HG02973 (cell line): ENCODE measurements at regions not wholly inside any gene's neighbourhood (a gene's known extent, or its start where the extent isn't known, plus 50 kb on each side); places are given as distances from the start of the nearest gene placed in this dataset.
"Not testable (repeated sequence)": the region's sequence is repeated elsewhere in the genome, so short reads cannot be mapped to it uniquely, and the experiment has no call there.

ENCODE experiments used
- ATAC-seq: cut with Tn5 transposase; IDR thresholded peaks from one replicate; pipeline ENCODE4 v1.9.1; 2021; ENCODE audit warnings: moderate library complexity; ENCODE audit not compliant: unreplicated experiment

- no peak for ATAC-seq
Observed at GRCh38 chr4:127309369-127310102, 323.2 kb upstream of the INTU start.

- no peak for ATAC-seq
Observed at GRCh38 chr4:127311371-127311770, 321.4 kb upstream of the INTU start.

- ATAC-seq, result no peak
Observed at GRCh38 chr4:127311924-127312323, 320.8 kb upstream of the INTU start.

DNA sequence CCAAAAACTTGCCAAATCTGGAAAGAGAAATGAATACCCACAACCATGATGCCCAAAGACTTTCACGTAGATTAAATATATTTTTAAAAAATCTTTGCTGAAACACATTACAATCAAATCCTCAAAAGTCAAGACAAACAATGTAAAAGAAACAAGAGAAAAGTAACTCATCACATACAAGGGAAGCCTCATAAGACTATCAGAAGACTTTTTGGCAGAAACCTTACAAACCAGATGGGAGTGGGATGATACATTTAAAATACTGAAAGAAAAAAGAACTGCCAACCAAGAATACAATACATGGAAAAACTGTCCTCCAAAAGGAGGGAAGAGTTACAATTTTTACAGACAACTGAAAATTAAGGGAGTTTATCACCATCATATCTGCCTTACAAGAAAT is 319.0 kb upstream of the INTU start:
- ATAC-seq, result no peak

DNA sequence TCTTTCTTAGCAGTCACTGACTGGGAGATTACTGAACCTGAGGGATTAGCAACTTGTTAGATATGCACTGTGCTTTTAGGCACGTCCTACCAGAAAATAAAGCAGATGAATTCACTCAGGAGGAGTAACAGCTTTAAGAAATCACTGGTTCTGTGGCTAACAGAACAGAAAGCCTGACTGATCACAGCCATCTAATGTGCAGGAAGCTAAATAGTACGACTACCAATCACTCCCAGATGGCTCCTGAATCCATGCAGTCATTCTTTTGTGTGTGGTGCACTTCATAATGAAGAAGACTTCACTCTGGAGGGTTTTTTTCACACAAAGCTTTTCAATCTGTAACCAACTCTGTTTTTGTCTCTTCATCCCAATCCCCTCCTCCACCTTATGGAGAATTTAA is 305.3 kb upstream of the INTU start:
- no peak for ATAC-seq

DNA sequence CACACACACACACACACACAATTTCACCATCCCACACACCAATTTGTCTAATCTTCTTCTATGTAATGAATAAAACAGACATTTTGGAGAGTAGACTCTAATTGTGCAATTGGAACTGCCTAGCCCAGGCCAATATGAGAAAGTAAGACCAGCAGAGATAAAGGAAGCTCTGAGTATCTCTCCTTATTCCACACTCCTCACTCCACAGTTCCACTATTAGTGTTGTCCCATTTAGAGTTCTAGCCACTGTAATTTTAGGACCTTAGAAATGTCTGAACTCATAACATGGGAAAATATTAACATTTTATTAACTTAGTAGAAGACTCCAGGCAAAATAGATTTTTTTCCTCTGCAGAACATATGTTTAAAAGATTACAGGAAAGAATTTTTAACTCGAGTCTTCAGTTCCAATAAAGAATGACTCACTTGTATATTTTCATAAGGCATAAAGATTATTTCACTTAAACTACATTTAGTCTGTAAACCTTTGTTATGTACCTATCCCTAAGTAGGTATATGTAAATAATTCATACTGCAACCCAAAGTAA is 297.6 kb upstream of the INTU start:
- no peak for ATAC-seq

GRCh38 chr4:127335732-127336131 is 297.0 kb upstream of the INTU start:
- no peak for ATAC-seq

DNA sequence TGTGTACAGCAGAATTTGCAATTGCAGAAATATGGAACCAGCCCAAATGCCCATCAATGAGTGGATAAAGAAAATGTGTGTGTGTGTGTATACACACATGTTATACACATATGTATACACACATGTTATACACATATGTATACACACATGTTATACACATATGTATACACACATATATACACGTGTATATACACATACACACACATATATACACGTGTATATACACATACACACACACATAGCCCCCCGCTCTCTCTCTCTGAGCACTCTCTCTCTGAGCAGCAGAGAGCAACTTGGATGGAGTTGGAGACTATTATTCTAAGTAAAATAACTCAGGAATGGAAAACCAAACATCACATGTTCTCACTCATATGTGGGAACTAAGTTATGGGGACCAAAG is 289.6 kb upstream of the INTU start:
- ATAC-seq, result not testable (repeated sequence)

- ATAC-seq, result no peak
Observed at GRCh38 chr4:127344071-127344470, 288.7 kb upstream of the INTU start.

GRCh38 chr4:127347936-127348335 is 284.8 kb upstream of the INTU start:
- ATAC-seq, result no peak

- ATAC-seq, result no peak
Observed at GRCh38 chr4:127352220-127353113, 280.3 kb upstream of the INTU start.

GRCh38 chr4:127355743-127356142 is 277.0 kb upstream of the INTU start:
- ATAC-seq, result no peak

DNA sequence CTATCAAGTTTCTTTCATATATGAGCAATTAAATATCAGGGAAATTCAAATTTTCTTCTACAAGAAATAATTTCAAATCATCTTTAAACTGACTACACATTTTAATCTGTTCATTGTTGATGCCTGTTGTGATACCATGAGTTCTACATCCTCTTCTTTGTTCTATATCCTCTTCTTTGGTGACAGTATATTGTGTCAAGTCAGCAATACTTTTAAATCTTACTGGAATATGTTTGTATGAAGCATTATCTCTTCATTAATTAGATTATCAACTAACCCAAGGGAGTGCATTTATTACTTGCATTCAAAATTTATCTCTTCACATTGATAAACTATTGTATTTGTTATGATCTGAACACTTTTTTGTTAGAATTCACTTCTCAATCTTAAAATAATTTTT is 275.0 kb upstream of the INTU start:
- ATAC-seq, result no peak

- no peak for ATAC-seq
Observed at GRCh38 chr4:127362686-127363085, 270.1 kb upstream of the INTU start.

- ATAC-seq, result no peak
Observed at GRCh38 chr4:127364397-127364796, 268.4 kb upstream of the INTU start.

GRCh38 chr4:127364911-127365310 is 267.8 kb upstream of the INTU start:
- ATAC-seq, result no peak

GRCh38 chr4:127370604-127371003 is 262.2 kb upstream of the INTU start:
- ATAC-seq, result no peak

DNA sequence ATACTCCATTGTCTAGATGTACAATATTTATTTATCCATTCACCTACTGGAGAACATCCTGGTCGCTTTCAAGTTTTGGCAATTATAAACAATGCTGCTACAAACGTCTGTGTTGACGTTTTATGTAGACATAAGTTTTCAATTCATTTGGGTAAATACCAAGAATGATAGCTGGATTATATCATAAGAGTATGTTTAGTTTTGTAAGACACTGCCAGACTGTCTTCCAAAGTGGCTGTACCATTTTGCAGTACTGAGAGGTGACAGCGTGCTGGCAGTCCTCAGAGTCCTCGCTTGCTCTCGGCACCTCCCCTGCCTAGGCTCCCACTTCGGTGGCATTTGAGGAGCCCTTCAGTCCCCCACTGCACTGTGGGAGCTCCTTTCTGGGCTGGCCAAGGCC is 253.3 kb upstream of the INTU start:
- no peak for ATAC-seq

DNA sequence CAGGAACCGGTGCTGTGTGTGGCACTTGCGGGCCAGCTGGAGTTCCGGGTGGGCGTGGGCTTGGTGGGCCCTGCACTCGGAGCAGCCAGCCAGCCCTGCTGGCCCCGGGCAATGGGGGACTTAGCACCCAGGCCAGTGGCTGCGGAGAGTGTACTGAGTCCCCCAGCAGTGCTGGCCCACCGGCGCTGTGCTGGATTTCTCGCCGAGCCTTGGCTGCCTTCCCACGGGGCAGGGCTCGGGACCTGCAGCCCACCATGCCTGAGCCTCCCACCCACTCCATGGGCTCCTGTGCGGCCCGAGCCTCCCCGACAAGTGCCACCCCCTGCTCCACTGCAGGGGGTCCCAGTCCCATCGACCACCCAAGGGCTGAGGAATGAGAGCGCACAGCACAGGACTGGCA is 252.8 kb upstream of the INTU start:
- ATAC-seq, result not testable (repeated sequence)

- no peak for ATAC-seq
Observed at GRCh38 chr4:127383666-127384065, 249.1 kb upstream of the INTU start.

DNA sequence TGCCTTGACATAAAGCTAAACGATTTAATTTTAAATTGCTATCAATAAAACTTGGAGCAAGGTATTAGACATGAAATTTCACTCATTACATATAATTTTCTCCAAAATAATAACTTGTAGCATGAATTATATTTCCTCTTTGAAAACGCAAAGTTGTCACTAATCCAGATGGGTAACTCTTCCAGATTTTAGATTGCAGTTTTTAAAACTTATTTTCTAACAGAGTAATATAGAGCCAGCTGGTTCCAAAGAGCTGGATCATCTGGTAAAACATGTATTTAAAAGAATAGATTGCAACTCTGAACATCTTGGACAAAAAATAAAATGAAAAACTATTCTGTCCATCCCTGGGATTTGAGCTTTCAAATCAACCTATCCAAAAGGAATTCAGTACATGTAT is 238.2 kb upstream of the INTU start:
- ATAC-seq, result no peak

- ATAC-seq, result no peak
Observed at GRCh38 chr4:127400276-127400675, 232.5 kb upstream of the INTU start.
